ENCODE measurements at regions not wholly inside any gene's neighbourhood (a gene's known extent, or its start where the extent isn't known, plus 50 kb on each side); places are given as distances from the start of the nearest gene placed in this dataset.

GRCh38 chr6:79338493-79338892, 104.0 kb upstream of the HMGN3 start:
- no peak overlapping the region for H3K27ac ChIP-seq
- CTCF ChIA-PET: interaction anchor here (0.5 kb wide), 1 partner anchor 41 kb away, joined by 3 read pairs; no protein-coding TSS in a partner anchor
- POLR2A ChIA-PET (ENCODE audit: low non-redundant PET): no interaction called here
- DNase-seq (ENCODE audit: low spot score): no peak
- TF ChIP-seq, protein P1, sequence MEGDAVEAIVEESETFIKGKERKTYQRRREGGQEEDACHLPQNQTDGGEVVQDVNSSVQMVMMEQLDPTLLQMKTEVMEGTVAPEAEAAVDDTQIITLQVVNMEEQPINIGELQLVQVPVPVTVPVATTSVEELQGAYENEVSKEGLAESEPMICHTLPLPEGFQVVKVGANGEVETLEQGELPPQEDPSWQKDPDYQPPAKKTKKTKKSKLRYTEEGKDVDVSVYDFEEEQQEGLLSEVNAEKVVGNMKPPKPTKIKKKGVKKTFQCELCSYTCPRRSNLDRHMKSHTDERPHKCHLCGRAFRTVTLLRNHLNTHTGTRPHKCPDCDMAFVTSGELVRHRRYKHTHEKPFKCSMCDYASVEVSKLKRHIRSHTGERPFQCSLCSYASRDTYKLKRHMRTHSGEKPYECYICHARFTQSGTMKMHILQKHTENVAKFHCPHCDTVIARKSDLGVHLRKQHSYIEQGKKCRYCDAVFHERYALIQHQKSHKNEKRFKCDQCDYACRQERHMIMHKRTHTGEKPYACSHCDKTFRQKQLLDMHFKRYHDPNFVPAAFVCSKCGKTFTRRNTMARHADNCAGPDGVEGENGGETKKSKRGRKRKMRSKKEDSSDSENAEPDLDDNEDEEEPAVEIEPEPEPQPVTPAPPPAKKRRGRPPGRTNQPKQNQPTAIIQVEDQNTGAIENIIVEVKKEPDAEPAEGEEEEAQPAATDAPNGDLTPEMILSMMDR (conservative IDR thresholded peaks at IDR 0.05; ENCODE audit: low read depth): no peak

- no peak overlapping the region for H3K27ac ChIP-seq
- TF ChIP-seq, protein P1 (conservative IDR thresholded peaks at IDR 0.05; ENCODE audit: low read depth): no peak
- ChIA-PET CTCF (interaction anchor here (0.6 to 0.8 kb wide), 2 partner anchors 14 to 219 kb away, joined by 4 read pairs; no protein-coding TSS in a partner anchor), POLR2A (ENCODE audit: low non-redundant PET) (no interaction called here)
- no peak for DNase-seq (ENCODE audit: low spot score)
Measured at GRCh38 chr6:79335133-79335674, 100.7 kb upstream of the HMGN3 start.

GRCh38 chr6:79334674-79335073, 100.2 kb upstream of the HMGN3 start:
- H3K27ac ChIP-seq: no peak overlapping the region
- TF ChIP-seq, protein P1 (conservative IDR thresholded peaks at IDR 0.05; ENCODE audit: low read depth): no peak
- CTCF ChIA-PET: interaction anchor here (0.6 to 0.8 kb wide), 2 partner anchors 218 to 315 kb away, joined by 3 to 4 read pairs; no protein-coding TSS in a partner anchor
- POLR2A ChIA-PET (ENCODE audit: low non-redundant PET): no interaction called here
- DNase-seq (ENCODE audit: low spot score): no peak

GRCh38 chr6:79330704-79331103, 96.2 kb upstream of the HMGN3 start:
- TF ChIP-seq, protein P1 (conservative IDR thresholded peaks at IDR 0.05; ENCODE audit: low read depth): no peak
- POLR2A ChIA-PET (ENCODE audit: low non-redundant PET): no interaction called here
- DNase-seq (ENCODE audit: low spot score): no peak

GRCh38 chr6:79313254-79313653, 78.8 kb upstream of the HMGN3 start:
- peak overlapping the region; percentile 53; the same call in 1 of the 2 replicates for H3K27ac ChIP-seq
- DNase-seq (ENCODE audit: low spot score): peak; percentile 64
- ChIA-PET CTCF (no interaction called here), POLR2A (ENCODE audit: low non-redundant PET) (no interaction called here)
- TF ChIP-seq, protein P1 (conservative IDR thresholded peaks at IDR 0.05; ENCODE audit: low read depth): no peak

More at GRCh38 chr6:79330704-79331103, 96.2 kb upstream of the HMGN3 start:
- H3K27ac ChIP-seq: no peak overlapping the region
- CTCF ChIA-PET: interaction anchor here (0.6 kb wide), 1 partner anchor 548 kb away, joined by 3 read pairs; no protein-coding TSS in a partner anchor

DNA sequence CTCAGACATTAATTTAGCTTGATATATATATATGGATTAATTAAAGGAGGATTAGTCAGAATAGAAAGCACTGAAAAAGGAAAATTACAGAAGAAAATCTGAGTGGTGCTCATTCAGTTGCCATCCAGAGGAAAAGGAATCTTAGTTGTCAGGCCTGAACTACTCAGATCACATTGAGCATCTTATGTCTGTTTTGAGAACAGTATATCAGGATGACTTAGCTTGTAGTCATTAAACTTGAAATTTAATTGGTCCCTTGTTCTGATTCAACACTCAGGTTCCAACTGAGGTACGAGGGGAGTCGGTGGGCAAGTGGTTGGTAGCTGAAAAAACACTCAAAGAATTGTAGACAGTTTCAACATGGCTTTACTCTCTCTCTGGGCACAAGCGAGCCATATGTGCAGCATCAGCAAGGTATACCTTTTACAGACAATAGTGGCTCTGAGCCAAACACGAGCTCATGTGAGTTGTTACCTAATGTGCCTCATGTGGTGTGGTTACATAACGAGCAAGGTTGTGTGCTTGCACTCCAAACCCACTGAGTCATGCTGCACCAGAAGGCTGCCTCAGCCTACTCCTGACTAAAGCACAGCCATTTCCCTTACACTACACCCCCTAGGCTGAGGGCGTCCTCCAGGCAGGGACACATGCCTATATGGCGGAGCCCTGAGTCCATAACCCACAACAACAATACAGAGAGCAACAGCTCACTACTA, 73.0 kb upstream of the HMGN3 start:
- TF ChIP-seq, protein P1 (conservative IDR thresholded peaks at IDR 0.05; ENCODE audit: low read depth): no peak
- peak; percentile 8 for DNase-seq (ENCODE audit: low spot score)
- ChIA-PET POLR2A (ENCODE audit: low non-redundant PET) (no interaction called here), CTCF (interaction anchor here (0.6 kb wide), 1 partner anchor 158 kb away, joined by 3 read pairs; no protein-coding TSS in a partner anchor)
- H3K27ac ChIP-seq: no peak overlapping the region

Data from RWPE1 (cell line).